Neural progenitor cell (in vitro differentiated cells): ENCODE measurements at regions not wholly inside any gene's neighbourhood (a gene's known extent, or its start where the extent isn't known, plus 50 kb on each side); places are given as distances from the start of the nearest gene placed in this dataset.

Experiments
- CTCF ChIP-seq: fragments of 200-600 bp; sonication (generic); IDR thresholded peaks from 2 replicates; pipeline ENCODE4 v1.5.1; 2017; ENCODE audit warnings: antibody characterized with exemption, mild to moderate bottlenecking
- EZH2 ChIP-seq: fragments of 200-600 bp; sonication (generic); IDR thresholded peaks from 2 replicates; pipeline ENCODE4 v1.6.1; 2017; ENCODE audit warnings: antibody characterized with exemption, mild to moderate bottlenecking, moderate library complexity

- TF ChIP-seq CTCF (no peak), EZH2 (no peak)
Observed at GRCh38 chr7:25840209-25840792, 311.7 kb upstream of the NFE2L3 start.
